HG03565 (cell line): ENCODE measurements at regions not wholly inside any gene's neighbourhood (a gene's known extent, or its start where the extent isn't known, plus 50 kb on each side); places are given as distances from the start of the nearest gene placed in this dataset.

ENCODE experiments used
- ATAC-seq: cut with Tn5 transposase; IDR thresholded peaks from one replicate; pipeline ENCODE4 v1.9.1; 2021; ENCODE audit warnings: mild to moderate bottlenecking, moderate library complexity; ENCODE audit not compliant: unreplicated experiment

DNA sequence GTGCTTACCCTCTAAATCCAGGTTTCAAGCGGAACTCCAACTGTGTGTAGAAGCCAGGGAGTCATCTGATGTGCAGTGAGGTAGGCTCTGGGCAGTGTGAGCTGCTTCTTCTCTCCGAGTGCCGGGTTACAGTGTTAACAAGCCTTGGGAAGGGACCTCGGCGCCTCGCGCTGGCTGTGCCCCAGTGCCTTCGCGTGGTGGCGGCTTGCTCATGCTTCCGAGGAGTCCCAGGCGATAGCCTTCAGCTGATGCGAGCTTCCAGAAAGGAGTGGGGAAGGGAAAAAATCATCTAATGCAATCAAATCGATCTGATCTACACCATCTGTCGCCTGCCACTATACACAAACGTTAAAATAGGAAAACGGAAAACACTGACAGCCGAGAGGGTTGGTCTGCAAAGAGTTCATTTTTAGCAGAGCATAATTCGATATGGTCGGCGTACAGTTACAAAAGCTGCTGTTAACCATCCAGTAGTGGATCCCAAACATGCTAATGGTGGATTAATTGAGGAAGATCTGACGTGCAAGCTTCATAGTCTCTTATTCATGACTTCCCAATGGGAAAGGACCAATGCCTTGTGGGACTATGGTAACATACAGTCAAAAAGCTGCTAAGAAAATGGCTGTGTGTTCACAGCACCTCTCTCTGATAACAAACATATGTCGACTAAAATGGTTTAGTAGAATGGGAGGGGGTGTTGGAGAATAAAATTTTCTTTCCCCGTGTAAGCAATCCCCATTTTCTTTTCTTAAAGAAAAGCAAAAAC lies 128.7 kb upstream of the DPYD start:
- no peak for ATAC-seq

DNA sequence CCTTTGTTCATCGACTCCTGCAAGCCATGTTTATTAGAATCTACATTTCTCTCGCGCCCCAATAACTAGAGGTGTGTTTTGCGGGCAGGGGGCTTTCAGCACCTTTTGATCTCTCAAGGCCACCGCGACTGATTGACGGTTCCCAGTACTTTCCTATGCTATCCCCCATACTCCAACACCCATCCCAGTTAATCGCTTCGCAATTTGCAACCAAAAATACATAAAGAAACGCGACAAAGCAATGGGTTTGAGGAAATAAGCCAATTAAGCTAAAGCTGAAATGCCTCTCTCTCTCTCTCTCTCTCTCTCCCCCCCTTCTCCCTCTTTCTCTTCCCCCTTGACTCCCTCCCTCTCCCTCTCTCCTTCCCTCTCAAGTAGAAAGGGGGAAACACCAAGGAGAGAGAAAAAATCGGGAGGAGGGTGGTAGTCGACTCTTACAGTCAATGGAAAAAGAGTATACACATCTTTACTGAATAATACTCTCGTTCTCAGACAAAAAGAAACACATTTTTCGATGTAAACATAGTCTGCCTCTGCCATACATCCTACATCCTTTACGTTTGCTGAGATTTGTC lies 128.0 kb upstream of the DPYD start:
- ATAC-seq = no peak

DNA sequence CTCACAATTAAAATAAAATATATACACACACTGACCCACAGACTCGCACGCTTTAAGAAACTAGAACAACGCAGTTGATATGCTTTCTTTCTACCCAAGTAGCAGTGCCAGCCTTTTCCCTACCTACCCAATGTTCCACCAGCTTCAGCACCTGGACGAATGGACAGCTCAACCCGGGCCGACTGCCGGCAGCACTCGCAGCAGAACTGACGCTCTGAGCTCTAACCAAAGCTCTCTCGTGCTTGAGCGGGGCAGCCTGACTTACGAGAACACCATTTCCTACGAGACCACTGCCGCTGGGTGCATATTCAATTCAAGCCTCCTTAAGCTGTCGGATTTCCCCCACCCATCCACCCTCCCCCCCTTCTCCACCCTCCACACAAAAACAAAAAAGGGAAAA lies 127.4 kb upstream of the DPYD start:
- ATAC-seq = no peak

DNA sequence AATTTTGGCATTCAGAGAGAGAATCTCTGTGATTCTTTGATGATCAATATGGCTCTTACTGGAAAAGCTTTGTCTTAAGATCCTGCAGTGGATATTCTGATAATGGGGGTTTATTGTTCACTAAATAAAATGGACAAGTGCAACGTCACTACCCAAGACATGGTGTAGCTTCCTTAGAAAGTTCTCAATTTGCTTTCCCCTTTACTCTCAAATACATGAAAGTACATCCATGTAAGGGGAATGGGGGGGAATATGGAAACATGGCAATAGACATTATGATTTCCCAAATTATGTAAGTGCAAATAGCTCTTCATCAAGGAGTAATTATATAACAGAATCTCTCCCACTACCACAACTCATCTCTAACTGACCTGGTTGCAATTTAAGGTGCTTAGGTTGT lies 126.3 kb upstream of the DPYD start:
- no peak for ATAC-seq

DNA sequence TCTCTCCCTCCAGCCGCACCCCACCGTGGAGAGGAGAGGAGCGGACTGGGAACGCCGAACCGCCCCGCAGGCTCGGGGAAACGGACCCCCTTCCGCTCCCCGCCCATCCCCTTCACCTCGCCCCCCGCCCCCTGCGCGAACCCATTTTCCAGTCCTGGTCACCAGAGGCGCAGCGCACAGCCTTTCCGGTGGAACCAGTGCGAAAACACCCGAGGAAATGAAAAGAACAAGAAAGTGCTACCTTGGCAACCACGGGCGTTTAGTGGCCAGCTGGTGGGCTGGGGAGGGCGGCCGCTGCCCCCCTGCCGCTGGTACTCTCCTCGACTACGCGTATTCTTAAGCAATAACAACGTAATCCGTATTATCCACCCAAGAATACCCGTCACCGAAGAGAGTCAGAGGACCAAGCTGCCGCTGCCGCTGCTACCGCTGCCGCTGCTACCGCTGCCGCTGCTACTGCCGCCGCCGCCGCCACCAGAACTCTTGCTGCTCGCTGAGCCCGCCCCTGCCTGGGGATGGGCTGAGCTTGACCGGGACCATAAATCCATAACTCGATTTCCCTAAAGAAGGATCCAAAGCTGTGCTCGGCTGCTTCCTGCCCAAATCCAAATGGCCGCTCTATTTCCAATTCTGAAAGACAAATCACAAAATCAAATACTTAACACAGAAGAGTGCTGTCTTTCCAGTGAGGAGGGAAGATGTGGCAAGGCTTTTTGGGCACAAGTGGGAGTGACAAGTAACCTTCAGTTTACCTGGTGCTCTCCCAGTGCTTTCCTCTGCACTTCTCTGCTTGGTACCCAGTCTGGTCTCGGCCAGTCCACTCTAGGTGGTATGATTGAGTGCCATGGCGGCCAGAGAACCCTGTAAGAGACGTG lies 125.2 kb upstream of the DPYD start:
- ATAC-seq = no peak

DNA sequence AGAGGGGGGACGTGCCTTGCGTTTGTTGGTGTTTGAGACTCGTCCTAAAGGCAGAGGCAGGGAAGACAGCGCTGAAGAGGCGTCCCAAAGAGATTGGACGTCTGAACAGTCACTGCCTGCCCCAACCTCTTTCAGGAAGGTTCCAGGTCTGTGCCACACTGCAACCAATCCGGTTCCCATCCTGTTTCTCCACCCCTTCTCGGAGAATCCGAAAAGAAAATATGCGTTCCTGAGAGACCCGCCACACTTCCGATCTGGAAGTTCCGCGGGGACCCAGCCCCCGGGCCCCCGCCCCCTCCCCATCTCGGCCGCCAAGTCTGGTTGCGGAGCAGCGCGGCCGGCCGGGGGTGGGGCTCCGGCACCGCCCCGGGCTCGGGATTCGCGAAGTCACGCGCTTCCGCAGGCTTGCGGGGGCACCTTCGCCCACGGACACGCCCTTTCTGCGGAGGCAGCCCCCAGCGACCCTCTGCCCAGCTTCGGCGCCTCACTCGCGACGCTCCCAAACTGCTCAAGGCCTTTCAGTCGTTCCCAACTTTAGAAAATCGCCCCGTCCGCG lies 124.5 kb upstream of the DPYD start:
- ATAC-seq = no peak

DNA sequence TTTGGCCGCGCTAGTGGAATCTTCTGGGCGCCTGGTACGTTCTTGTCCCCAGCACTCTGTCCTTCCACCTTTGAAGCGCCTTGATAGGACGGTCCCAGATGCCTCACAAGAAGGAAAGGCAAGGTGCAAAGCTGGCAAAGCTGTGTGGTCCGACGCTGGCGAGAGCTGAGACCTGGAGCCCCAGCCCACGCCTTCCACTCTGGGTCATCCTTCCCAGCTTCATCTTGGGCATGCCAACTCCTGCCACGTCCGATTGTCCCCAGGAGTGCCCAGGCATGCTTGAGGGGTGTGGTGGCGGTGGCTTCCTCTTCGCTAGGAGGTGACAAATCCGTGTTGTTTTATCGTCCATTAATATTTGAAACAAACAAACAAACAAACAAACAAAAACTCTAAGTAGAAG lies 123.9 kb upstream of the DPYD start:
- no peak for ATAC-seq

DNA sequence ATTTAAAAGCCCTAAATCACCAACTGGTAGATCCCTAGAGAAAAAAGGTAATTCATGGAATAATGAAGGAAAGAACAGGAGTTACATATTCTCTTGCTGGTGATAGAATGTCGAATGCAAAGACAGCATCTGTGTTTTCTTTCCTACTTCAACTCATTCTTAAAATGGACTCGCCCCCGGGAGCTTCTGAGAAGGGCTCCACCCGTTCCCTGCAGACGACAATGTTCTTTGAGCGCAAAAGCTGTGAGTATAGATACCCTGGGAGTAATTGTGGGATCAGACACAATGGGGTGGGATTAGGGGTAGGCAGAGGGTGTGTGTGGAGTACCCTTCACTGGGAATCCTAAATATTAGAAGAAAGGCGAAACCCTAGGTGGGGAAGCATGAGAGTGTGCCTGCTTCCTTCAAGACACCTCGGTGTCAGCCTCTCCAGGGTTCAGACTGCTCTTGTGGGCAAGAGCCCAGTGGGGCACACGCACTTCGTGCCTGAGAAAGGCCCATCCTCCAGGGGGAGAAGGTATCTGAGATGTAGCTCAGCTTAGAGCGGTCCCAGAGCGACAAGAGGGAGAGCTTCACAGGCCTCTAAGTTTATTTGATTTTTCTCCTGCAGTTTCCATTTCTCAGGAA lies 123.3 kb upstream of the DPYD start:
- ATAC-seq = no peak

DNA sequence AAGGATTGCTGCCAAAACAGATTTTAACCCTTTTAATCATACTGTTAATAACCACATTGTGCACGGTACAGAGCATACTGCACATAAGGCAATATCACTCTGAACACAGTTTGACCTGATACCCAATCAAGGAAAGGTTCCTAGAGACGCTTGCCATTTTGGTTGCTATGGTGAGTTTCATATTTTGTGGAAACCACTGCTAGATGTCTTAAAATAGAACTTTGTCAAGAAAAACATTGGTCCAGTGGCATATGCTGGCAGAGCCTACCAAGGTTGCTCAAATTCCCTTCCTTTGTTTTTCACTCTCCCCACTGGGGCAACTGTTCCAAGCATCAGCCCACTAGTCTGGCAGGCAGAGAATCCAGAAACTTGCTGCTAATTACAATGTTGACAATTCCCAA lies 114.8 kb upstream of the DPYD start:
- ATAC-seq = no peak

DNA sequence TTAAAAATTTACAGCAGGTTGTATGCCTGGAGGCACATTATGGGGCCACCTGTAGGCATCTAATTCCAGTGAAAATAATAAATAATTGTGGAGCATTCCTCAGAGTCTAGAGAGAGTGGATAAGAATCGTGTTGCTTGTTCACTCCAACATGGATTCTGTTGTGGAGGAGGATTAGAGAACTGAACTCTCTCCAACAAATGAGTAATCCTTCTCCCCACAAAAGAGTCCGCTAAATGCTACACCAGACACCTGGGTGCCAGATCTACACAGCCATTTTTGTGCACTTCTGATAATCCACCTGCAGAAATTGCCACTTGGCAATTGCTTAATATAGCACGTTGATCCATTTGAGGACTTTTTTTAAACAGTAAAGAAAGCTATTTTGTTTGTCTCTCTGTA lies 113.7 kb upstream of the DPYD start:
- ATAC-seq = no peak

DNA sequence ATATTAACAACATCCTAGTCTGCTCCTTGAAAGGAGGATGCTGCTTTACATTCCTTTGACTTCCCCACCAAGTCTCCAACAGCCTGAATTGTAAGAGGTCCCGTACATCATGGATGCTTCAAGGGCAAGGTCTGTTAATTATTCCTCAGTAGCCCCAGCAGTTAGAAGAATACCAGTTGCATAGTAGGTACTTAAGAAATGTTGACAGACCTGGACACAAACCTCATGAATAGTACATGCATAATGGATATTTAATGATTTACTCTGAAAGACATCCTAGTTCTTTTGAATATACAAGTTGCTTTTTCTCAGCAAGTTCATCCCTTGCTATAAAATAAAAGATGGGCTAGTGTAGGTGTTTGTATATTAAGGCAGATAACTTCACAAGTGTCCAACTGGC lies 112.1 kb upstream of the DPYD start:
- ATAC-seq = no peak

DNA sequence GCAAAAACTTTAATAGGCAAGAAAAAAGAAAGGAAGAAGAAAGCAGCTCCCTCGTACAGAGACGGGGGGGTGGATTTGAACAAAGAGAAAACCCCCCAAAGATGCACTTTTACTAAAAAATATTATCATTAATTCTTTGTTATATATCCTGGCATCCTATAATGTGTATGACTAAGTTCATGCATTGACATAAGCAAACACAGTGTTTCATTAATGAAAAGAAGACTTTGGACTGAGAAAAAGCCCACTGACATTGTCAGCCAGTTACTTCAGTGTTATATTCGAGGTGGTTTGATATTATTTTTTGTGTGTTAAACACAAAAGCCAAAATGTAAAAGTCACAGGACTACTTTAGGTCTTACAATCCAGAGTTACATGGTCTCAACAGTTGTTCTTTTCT lies 110.1 kb upstream of the DPYD start:
- no peak for ATAC-seq

DNA sequence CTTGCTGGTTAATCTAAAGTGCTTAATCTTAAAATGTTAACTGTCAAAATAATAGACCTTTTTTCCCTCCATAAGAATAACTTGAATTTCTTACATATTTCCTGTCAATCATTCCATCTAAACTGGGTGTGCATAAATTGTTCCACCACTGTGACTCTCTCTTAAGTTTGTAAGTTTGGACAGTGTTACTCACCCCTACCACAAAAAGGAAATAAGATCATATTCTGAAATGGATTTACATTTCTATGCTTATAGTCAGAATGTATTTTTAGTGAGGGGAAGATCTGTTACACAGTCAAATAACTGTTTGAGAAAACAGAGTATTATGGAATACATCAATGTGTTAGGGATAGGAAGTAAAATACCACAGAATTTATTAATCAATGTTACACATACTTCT lies 109.6 kb upstream of the DPYD start:
- no peak for ATAC-seq

DNA sequence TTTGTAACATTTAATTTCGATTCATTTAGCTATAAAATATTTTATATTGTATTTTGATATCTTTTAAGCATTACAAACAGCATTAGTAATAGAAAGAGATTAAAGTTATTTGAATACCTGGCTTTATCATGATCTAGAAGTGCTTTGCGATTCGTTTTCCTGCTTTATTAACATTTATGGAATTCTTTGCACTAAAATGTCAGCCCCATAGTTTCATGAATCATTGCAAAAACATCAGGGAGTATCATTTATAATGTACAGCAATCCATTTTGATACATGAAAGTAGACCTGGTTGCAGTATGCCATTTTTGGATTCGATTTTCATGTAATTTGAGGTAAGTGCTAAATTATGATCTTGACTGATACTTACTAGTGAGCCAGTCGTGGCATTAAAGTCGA lies 108.0 kb upstream of the DPYD start:
- ATAC-seq = no peak

DNA sequence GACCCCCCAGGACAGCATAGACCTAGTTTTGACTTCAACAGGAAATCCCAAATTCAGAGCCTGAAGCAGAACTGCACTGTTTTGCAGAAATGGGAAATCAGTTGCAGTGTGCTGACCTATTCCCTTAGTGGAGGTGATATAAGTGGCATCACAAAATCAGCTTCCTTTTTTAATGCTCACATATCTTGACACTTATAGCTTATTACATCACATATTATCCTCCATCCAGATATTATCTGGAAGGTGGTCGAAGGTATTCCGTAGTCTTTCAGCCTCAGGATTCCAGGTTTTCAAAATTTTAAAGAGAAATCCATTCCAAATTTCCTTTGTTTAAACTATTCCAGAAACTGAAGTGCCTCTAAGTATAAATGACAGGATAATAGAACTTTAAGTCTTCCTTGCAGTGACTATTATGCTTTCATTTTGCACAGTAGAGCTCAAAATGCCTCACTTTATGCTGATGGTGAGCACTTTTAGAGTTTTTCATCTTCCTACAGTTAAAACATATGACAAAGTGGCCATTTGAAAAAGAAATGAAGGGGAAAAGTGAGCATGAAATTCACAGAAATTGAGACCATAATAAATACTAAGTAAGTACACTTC lies 106.4 kb upstream of the DPYD start:
- no peak for ATAC-seq

DNA sequence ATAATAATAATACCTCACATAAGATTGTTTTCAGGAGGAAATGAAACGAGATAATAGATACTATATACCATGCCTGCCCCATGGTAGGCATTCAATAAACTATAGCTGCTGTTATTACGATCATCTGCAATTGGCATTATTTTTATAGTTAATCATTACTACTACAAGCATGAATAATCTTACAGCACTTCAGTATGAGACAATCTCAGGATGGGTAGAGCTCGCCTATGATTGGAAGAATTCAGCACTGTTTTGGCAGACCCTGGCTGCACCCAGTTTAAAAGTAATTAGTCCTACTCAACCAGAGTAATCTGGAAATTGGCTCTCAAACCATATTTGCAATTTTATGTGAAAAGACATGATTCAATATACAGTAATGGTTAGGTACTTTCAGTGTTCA lies 105.0 kb upstream of the DPYD start:
- ATAC-seq = no peak

DNA sequence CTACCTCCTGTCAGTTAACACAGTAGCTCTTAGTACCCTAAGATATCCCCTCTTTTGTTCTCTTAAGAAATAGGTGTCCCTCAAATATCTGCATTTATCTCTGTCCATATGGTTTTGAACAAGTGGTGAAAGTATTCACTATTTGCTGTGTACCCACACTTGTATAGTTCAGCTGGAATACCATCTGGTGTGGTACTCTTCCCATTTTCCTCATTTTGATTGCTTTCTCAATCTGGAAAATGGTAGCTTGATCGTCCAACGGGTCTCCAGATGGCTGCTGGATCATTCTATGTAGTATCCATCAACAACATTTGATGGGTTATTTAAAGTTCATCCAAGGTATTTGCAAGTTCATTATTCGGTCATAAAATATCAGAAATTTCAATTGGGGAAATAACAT lies 100.3 kb upstream of the DPYD start:
- no peak for ATAC-seq

DNA sequence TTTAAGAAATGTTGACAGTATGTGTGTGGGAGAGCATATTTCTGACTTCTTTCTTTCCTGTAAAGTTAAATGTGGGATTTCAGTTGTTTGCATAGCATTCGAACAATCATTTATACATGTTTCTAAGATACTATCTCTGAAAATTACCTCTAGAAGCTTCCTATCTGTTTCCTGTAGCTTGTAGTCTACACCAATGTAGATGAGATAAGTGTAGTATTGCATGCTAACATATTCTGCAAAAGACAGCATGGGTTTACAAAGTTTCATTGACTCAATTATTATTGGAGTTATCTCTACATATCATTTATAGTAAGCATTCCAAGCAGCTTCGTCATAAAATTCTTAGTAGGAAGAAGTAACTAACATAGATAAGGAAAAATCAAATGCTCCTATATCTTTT lies 98.9 kb upstream of the DPYD start:
- ATAC-seq = no peak

DNA sequence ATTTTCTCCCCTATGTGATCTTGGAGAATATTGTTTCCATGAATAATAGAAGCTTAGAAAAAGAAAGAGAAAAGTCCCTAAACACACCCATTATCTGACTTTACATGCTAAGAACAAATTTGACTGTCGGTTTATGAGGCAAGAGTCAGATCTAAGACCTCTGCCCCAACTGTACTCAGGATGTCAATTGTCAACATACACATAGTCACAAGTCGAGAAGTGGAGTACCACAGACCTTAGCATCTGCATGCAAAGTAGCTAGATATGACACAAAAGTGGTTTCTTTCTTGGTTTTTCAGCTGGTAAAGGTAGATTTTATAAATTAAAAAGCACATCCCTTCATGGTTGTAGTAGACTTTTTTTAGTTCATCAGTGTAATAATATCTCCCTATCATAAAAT lies 97.2 kb upstream of the DPYD start:
- no peak for ATAC-seq

DNA sequence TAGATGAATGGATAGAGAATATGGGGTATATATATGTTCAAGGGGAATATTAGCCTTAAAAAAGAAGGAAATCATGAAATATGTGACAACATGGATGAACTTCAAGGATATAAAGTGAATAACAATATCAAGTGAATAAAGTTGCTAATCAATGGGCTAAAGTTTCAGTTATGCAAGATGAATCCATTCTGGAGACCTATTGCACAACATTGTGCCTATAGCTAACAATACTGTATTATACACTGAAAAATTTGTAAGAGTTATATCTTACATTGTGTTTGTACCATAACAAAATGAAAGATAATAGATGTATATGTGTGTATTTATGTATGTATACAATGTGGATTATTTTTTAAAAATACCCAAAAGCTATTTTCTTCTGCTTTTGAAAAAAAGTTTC lies 96.3 kb upstream of the DPYD start:
- ATAC-seq = no peak

DNA sequence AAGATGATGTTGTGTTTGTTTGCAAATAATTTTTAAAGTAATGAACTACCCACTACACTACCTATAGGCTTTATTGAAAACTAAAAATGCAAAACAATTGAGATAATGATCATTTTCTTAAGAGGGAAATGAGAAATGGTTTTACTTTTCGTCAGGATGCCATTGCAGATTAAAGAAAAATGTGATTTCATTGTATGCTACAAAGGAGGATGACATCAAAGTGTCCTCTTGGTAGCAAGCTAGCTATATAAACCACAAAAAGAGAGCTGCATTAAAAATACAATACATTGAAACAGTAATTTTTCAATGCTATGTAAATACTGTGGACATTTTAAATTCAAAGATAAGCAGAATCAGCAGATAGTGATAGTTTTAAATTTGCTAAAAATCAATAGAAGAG lies 87.5 kb upstream of the DPYD start:
- no peak for ATAC-seq
